ENCODE measurements at regions not wholly inside any gene's neighbourhood (a gene's known extent, or its start where the extent isn't known, plus 50 kb on each side); places are given as distances from the start of the nearest gene placed in this dataset.

DNA sequence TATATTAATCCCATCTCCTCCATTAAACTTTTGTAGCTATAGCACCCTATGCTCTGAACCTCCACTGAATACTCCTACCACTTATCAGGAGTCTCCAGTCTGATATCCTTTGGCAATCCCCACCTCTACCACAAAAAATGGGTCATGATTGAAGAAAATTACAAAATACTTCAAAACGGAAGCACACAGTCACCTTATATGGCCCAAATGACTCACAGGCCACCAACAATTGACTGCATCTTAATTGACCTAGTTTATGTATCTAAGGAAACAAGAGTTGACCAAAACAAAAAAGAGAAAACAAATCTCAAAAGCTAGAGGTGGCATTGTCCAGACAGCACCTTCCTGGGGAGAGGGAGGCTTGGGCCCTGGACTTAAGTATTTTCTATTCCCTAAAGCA is 120.0 kb upstream of the DIAPH2 start:
- TF ChIP-seq, protein P1, sequence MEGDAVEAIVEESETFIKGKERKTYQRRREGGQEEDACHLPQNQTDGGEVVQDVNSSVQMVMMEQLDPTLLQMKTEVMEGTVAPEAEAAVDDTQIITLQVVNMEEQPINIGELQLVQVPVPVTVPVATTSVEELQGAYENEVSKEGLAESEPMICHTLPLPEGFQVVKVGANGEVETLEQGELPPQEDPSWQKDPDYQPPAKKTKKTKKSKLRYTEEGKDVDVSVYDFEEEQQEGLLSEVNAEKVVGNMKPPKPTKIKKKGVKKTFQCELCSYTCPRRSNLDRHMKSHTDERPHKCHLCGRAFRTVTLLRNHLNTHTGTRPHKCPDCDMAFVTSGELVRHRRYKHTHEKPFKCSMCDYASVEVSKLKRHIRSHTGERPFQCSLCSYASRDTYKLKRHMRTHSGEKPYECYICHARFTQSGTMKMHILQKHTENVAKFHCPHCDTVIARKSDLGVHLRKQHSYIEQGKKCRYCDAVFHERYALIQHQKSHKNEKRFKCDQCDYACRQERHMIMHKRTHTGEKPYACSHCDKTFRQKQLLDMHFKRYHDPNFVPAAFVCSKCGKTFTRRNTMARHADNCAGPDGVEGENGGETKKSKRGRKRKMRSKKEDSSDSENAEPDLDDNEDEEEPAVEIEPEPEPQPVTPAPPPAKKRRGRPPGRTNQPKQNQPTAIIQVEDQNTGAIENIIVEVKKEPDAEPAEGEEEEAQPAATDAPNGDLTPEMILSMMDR (conservative IDR thresholded peaks at IDR 0.05) = no peak
- Histone ChIP-seq H3K9me3 (ENCODE audit: control insufficient read depth, low read length) (no peaks in the 10 kb centered on the region), H3K27ac (ENCODE audit: low read depth, low read length) (no peak overlapping the region), H3K9ac (ENCODE audit: extremely low read depth, low read length, poor library complexity, severe bottlenecking) (no peak overlapping the region), H3K4me1 (ENCODE audit: control insufficient read depth, insufficient read depth, low read length) (no peaks in the 10 kb centered on the region), H3K36me3 (ENCODE audit: control insufficient read depth, insufficient read depth, low read length) (no peaks in the 10 kb centered on the region), H3K27me3 (ENCODE audit: control insufficient read depth, insufficient read depth, low read length, poor library complexity, severe bottlenecking) (no peaks in the 10 kb centered on the region), H3K4me3 (ENCODE audit: low read length) (no peak overlapping the region)
- WGBS, 2 experiments (ENCODE audit: insufficient coverage in 1 of 2, insufficient read length in 1 of 2) = 89% methylated on average over 1 of the region's 1 CpG; no CpG with 5 or more reads in 1 of the 2 experiments
- Mint-ChIP-seq H3K4me1 (peaks cover 5% of the 10 kb centered on the region), H3K4me3 (no peak overlapping the region), H3K36me3 (ENCODE audit: low read depth) (no peaks in the 10 kb centered on the region), H3K27ac (no peak overlapping the region), H3K27me3 (ENCODE audit: insufficient read depth) (no peaks in the 10 kb centered on the region), H3K9me3 (no peaks in the 10 kb centered on the region)
- no peak for DNase-seq

DNA sequence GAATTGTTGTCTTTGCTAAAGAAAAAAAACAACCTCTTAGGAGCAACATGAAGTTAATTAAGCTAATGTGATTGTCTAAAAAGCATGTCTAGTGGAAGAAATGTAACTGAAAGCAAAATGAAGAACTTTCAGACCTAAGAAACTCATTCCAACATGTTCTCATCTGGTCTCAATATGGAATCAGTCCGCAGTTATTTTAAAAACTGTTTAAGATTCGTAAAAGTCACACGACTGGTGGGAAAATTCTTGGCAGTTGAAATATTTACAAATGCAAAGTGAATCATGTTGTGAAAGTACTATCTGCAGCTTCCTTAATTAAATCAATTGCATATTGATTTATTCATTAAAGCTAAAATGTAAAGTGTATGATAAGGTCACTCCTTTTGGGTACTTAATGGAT is 117.8 kb upstream of the DIAPH2 start:
- Histone ChIP-seq H3K9ac (ENCODE audit: extremely low read depth, low read length, poor library complexity, severe bottlenecking) (no peak overlapping the region), H3K9me3 (ENCODE audit: control insufficient read depth, low read length) (no peaks in the 10 kb centered on the region), H3K4me3 (ENCODE audit: low read length) (no peak overlapping the region), H3K27me3 (ENCODE audit: control insufficient read depth, insufficient read depth, low read length, poor library complexity, severe bottlenecking) (no peaks in the 10 kb centered on the region), H3K27ac (ENCODE audit: low read depth, low read length) (no peak overlapping the region), H3K36me3 (ENCODE audit: control insufficient read depth, insufficient read depth, low read length) (no peaks in the 10 kb centered on the region), H3K4me1 (ENCODE audit: control insufficient read depth, insufficient read depth, low read length) (no peaks in the 10 kb centered on the region)
- peaks cover 10% of the 10 kb centered on the region for H3K9me3 Mint-ChIP-seq
- H3K27me3 Mint-ChIP-seq (ENCODE audit: insufficient read depth) = no peaks in the 10 kb centered on the region
- 96% methylated on average over 3 of the region's 3 CpGs; no CpG with 5 or more reads in 1 of the 2 experiments for WGBS, 2 experiments (ENCODE audit: insufficient coverage in 1 of 2, insufficient read length in 1 of 2)
- H3K36me3 Mint-ChIP-seq (ENCODE audit: low read depth) = no peaks in the 10 kb centered on the region
- H3K27ac Mint-ChIP-seq = no peak overlapping the region
- H3K4me1 Mint-ChIP-seq = peaks cover 5% of the 10 kb centered on the region
- no peak overlapping the region for H3K4me3 Mint-ChIP-seq
- no peak for DNase-seq
- TF ChIP-seq, protein P1 (conservative IDR thresholded peaks at IDR 0.05) = no peak

DNA sequence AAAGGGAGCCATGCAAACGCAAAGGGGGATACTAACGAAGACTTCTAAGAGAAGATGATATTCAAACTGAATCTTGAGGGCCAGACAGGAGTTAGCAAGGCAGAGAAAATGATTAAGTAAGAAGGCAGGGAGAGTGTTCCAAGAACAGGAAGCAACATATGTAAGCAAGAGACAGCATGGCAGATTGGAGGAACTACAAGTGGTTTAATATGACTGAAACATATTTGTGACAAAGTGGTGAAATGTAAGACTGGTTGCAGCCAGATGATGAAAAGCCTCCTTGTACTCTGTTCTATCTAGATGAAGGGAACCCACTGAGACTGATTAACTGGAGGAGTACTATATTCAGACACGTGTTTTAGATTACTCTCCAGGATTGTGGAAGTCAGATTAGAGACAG is 116.6 kb upstream of the DIAPH2 start:
- H3K4me3 ChIP-seq (ENCODE audit: low read length) = no peak overlapping the region
- Mint-ChIP-seq H3K27me3 (ENCODE audit: insufficient read depth) (no peaks in the 10 kb centered on the region), H3K4me1 (peaks cover 5% of the 10 kb centered on the region), H3K36me3 (ENCODE audit: low read depth) (no peaks in the 10 kb centered on the region), H3K4me3 (no peak overlapping the region), H3K9me3 (peaks cover 10% of the 10 kb centered on the region), H3K27ac (no peak overlapping the region)
- H3K9me3 ChIP-seq (ENCODE audit: control insufficient read depth, low read length) = no peaks in the 10 kb centered on the region
- DNase-seq = no peak
- H3K9ac ChIP-seq (ENCODE audit: extremely low read depth, low read length, poor library complexity, severe bottlenecking) = no peak overlapping the region
- TF ChIP-seq, protein P1 (conservative IDR thresholded peaks at IDR 0.05) = no peak
- no peaks in the 10 kb centered on the region for H3K4me1 ChIP-seq (ENCODE audit: control insufficient read depth, insufficient read depth, low read length)
- H3K36me3 ChIP-seq (ENCODE audit: control insufficient read depth, insufficient read depth, low read length) = no peaks in the 10 kb centered on the region
- H3K27ac ChIP-seq (ENCODE audit: low read depth, low read length) = no peak overlapping the region
- WGBS, 2 experiments (ENCODE audit: insufficient coverage in 1 of 2, insufficient read length in 1 of 2) = 86 to 90% methylated on average over 2 to 3 of the region's 3 CpGs
- no peaks in the 10 kb centered on the region for H3K27me3 ChIP-seq (ENCODE audit: control insufficient read depth, insufficient read depth, low read length, poor library complexity, severe bottlenecking)

All from endodermal cell (in vitro differentiated cells).